GM12878 (cell line): ENCODE measurements at regions not wholly inside any gene's neighbourhood (a gene's known extent, or its start where the extent isn't known, plus 50 kb on each side); places are given as distances from the start of the nearest gene placed in this dataset.

Experiments used
- EZH2 ChIP-seq: IDR thresholded peaks from 2 replicates; pipeline ENCODE4 v1.6.1; 2012; ENCODE audit warnings: low read depth, mild to moderate bottlenecking, control low read depth, inconsistent platforms, low read length, borderline replicate concordance; ENCODE audit not compliant: control insufficient read depth
- HCFC1 ChIP-seq: fragments of 150-350 bp; IDR thresholded peaks from 2 replicates; pipeline ENCODE4 v1.6.1; 2014; ENCODE audit warnings: low read length
- POLR2A ChIP-seq: IDR thresholded peaks from 2 replicates; pipeline ENCODE4 v1.6.1; 2011; ENCODE audit warnings: low read depth, mild to moderate bottlenecking, low read length
- SIX5 ChIP-seq: IDR thresholded peaks from 2 replicates; pipeline ENCODE4 v1.6.1; 2011; ENCODE audit warnings: mild to moderate bottlenecking, low read depth, low read length, moderate library complexity; ENCODE audit not compliant: severe bottlenecking
- TAF1 ChIP-seq: IDR thresholded peaks from 2 replicates; pipeline ENCODE4 v1.6.1; 2011; ENCODE audit warnings: mild to moderate bottlenecking, low read depth, low read length, borderline replicate concordance
- TF ChIP-seq, protein P1 (sequence below), 3 experiments: IDR thresholded peaks in 2 of 3; conservative IDR thresholded peaks in 1 of 3; 2 replicates each; pipeline ENCODE4 v1.5.1; 2011; ENCODE audit warnings: low read depth in 3 of 3, low read length in 3 of 3, mild to moderate bottlenecking in 3 of 3, control low read depth in 2 of 3, moderate library complexity in 2 of 3, inconsistent platforms in 1 of 3, mixed read lengths in 1 of 3; ENCODE audit not compliant: control insufficient read depth in 2 of 3, insufficient read depth in 1 of 3; ENCODE audit errors: extremely low read depth in 1 of 3
- TF ChIP-seq, protein P2 (sequence below): IDR thresholded peaks from 2 replicates; pipeline ENCODE4 v1.6.1; 2012; ENCODE audit warnings: low read length, inconsistent platforms

DNA sequence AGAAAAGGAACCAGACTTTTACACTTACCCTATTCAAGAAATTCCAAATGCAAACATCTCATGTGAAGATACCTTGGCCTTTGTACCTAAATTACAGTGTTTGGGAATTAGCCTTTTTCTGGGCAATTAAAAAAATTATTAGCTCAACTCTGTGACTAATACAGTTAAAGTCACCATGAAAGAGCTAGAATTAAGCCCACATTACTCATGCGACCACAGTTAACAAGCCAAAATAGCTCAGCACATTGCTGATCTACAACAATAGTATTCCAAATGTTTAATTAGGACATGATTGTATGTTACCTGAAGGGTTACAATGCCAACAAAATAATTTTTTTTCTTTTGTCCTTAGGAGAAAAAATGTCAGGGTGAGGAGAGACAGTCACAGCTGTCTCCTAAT lies 263.6 kb upstream of the GPC6 start:
- TF ChIP-seq, protein P1, sequence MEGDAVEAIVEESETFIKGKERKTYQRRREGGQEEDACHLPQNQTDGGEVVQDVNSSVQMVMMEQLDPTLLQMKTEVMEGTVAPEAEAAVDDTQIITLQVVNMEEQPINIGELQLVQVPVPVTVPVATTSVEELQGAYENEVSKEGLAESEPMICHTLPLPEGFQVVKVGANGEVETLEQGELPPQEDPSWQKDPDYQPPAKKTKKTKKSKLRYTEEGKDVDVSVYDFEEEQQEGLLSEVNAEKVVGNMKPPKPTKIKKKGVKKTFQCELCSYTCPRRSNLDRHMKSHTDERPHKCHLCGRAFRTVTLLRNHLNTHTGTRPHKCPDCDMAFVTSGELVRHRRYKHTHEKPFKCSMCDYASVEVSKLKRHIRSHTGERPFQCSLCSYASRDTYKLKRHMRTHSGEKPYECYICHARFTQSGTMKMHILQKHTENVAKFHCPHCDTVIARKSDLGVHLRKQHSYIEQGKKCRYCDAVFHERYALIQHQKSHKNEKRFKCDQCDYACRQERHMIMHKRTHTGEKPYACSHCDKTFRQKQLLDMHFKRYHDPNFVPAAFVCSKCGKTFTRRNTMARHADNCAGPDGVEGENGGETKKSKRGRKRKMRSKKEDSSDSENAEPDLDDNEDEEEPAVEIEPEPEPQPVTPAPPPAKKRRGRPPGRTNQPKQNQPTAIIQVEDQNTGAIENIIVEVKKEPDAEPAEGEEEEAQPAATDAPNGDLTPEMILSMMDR (IDR thresholded peaks at IDR 0.05 in 2 of 3, conservative IDR thresholded peaks at IDR 0.05 in 1 of 3; ENCODE audit: control insufficient read depth in 2 of 3, extremely low read depth in 1 of 3, insufficient read depth in 1 of 3, low read depth in 3 of 3, low read length in 3 of 3) = no peak
- TF ChIP-seq EZH2 = no peak
- TF ChIP-seq, protein P2, sequence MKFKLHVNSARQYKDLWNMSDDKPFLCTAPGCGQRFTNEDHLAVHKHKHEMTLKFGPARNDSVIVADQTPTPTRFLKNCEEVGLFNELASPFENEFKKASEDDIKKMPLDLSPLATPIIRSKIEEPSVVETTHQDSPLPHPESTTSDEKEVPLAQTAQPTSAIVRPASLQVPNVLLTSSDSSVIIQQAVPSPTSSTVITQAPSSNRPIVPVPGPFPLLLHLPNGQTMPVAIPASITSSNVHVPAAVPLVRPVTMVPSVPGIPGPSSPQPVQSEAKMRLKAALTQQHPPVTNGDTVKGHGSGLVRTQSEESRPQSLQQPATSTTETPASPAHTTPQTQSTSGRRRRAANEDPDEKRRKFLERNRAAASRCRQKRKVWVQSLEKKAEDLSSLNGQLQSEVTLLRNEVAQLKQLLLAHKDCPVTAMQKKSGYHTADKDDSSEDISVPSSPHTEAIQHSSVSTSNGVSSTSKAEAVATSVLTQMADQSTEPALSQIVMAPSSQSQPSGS = no peak
- TF ChIP-seq HCFC1 = no peak
- no peak for TF ChIP-seq SIX5
- no peak for TF ChIP-seq TAF1
- TF ChIP-seq POLR2A = no peak
